Right cardiac atrium (tissue), 5 donors: ENCODE measurements at regions not wholly inside any gene's neighbourhood (a gene's known extent, or its start where the extent isn't known, plus 50 kb on each side); places are given as distances from the start of the nearest gene placed in this dataset.

Experiments used
- ATAC-seq, 2 donors: fragments of 200-7000 bp; cut with Tn5 transposase; one replicate each; pipeline versions ENCODE4 v1.8.0 to v1.9.1; 2020; ENCODE audit warnings: moderate library complexity in 2 of 2, mild to moderate bottlenecking in 1 of 2
- DNase-seq, 3 donors: peaks; one replicate each; pipeline ENCODE4 v3.0.0-alpha.2; 2020
- H3K27ac ChIP-seq: one replicate; pipeline ENCODE4 v1.5.1; 2013; ENCODE audit warnings: mild to moderate bottlenecking, low read length, control low read depth, moderate library complexity
- H3K27me3 ChIP-seq: one replicate; pipeline ENCODE4 v1.6.1; 2013; ENCODE audit not compliant: control insufficient read depth, insufficient read depth
- H3K4me1 ChIP-seq: one replicate; pipeline ENCODE4 v1.6.1; 2013; ENCODE audit warnings: low read length; ENCODE audit not compliant: control insufficient read depth, insufficient read depth
- H3K4me3 ChIP-seq: one replicate; pipeline ENCODE4 v1.5.1; 2013; ENCODE audit warnings: low read length, control low read depth
- H3K9me3 ChIP-seq: one replicate; pipeline ENCODE4 v1.6.1; 2013; ENCODE audit warnings: low read length; ENCODE audit not compliant: control insufficient read depth
- WGBS: extraction: QIAGEN DNeasy Blood & Tissue Kit; methylation state at CpG from one replicate; pipeline ENCODE4 v1.1.7; 2013; 5-methylcytosine and 5-hydroxymethylcytosine counted together
- intact Hi-C, 4 donors: fragments of 100-400 bp; cut with DNase I; formaldehyde crosslinking; loops; one replicate each; pipeline versions ENCODE4 v1.11.0 to v1.14.0; 2022 to 2023
- donor health status: healthy with polysubstance abuse.
- donor health status: DM: no; HTN: yes; CAD: no.
- donor health status: DM: no; HTN: no; CAD: no.
- donor health status: DM: no; HTN: yes; CAD: no; lungs with severe emphysema.
- donor health status: DM: yes; HTN: yes; CAD: no.

GRCh38 chr13:60286707-60287106 is 110.3 kb upstream of the TDRD3 start:
- intact Hi-C loops, result no loop called here
- no peak overlapping the region for H3K4me3 ChIP-seq
- H3K4me1 ChIP-seq, result no peaks in the 10 kb centered on the region
- DNase-seq, result no peak
- 93% methylated on average over 10 of the region's 10 CpGs for WGBS
- H3K9me3 ChIP-seq, result no peaks in the 10 kb centered on the region
- no peaks in the 10 kb centered on the region for H3K27me3 ChIP-seq
- ATAC-seq, result no peak
- no peak overlapping the region for H3K27ac ChIP-seq

- WGBS, result 79% methylated on average over 6 of the region's 6 CpGs
- Histone ChIP-seq H3K27me3 (no peaks in the 10 kb centered on the region), H3K4me1 (no peaks in the 10 kb centered on the region), H3K27ac (no peak overlapping the region), H3K4me3 (no peak overlapping the region), H3K9me3 (no peaks in the 10 kb centered on the region)
- DNase-seq (no peak), ATAC-seq (no peak)
- intact Hi-C loops, result no loop called here
These were observed 108.5 kb upstream of the TDRD3 start for GRCh38 chr13:60288569-60288968.

- Histone ChIP-seq H3K4me3 (no peak overlapping the region), H3K9me3 (no peaks in the 10 kb centered on the region), H3K27ac (no peak overlapping the region), H3K27me3 (no peaks in the 10 kb centered on the region), H3K4me1 (no peaks in the 10 kb centered on the region)
- intact Hi-C loops, result no loop called here
- no peak for ATAC-seq
- DNase-seq, result no peak
- WGBS, result 51% methylated on average over 7 of the region's 7 CpGs
These were observed 93.9 kb upstream of the TDRD3 start for GRCh38 chr13:60303166-60303565.

- intact Hi-C loops, result no loop called here
- Histone ChIP-seq H3K27me3 (no peaks in the 10 kb centered on the region), H3K9me3 (no peaks in the 10 kb centered on the region), H3K4me3 (no peak overlapping the region), H3K27ac (no peak overlapping the region), H3K4me1 (no peaks in the 10 kb centered on the region)
- peak in 1 of 3 donors; percentile 33 for DNase-seq
- 65% methylated on average over 4 of the region's 4 CpGs for WGBS
- peak in 1 of 2 donors; percentile 40 for ATAC-seq
These were observed 85.5 kb upstream of the TDRD3 start for GRCh38 chr13:60311527-60311926.

GRCh38 chr13:60312851-60313505 is 84.0 kb upstream of the TDRD3 start:
- ATAC-seq, result no peak
- H3K27me3 ChIP-seq, result no peaks in the 10 kb centered on the region
- intact Hi-C loops, result no loop called here
- no peaks in the 10 kb centered on the region for H3K4me1 ChIP-seq
- H3K4me3 ChIP-seq, result no peak overlapping the region
- 67% methylated on average over 5 of the region's 5 CpGs for WGBS
- H3K27ac ChIP-seq, result no peak overlapping the region
- DNase-seq, result no peak
- H3K9me3 ChIP-seq, result no peaks in the 10 kb centered on the region

GRCh38 chr13:60318186-60318585 is 78.8 kb upstream of the TDRD3 start:
- H3K4me1 ChIP-seq, result no peaks in the 10 kb centered on the region
- DNase-seq, result no peak
- no peak for ATAC-seq
- no peak overlapping the region for H3K4me3 ChIP-seq
- WGBS, result 51% methylated on average over 3 of the region's 3 CpGs
- no peak overlapping the region for H3K27ac ChIP-seq
- intact Hi-C loops, result no loop called here
- no peaks in the 10 kb centered on the region for H3K27me3 ChIP-seq
- H3K9me3 ChIP-seq, result no peaks in the 10 kb centered on the region

GRCh38 chr13:60324131-60324530 is 72.9 kb upstream of the TDRD3 start:
- H3K27me3 ChIP-seq, result no peaks in the 10 kb centered on the region
- H3K4me3 ChIP-seq, result no peak overlapping the region
- intact Hi-C loops, result no loop called here
- no peak overlapping the region for H3K27ac ChIP-seq
- H3K9me3 ChIP-seq, result no peaks in the 10 kb centered on the region
- no peaks in the 10 kb centered on the region for H3K4me1 ChIP-seq
- 97% methylated on average over 2 of the region's 2 CpGs for WGBS
- ATAC-seq (no peak), DNase-seq (no peak)

- no peak for DNase-seq
- Histone ChIP-seq H3K27ac (no peak overlapping the region), H3K4me3 (no peak overlapping the region), H3K4me1 (no peaks in the 10 kb centered on the region), H3K9me3 (no peaks in the 10 kb centered on the region), H3K27me3 (no peaks in the 10 kb centered on the region)
- intact Hi-C loops, result no loop called here
- 94% methylated on average over 3 of the region's 3 CpGs for WGBS
- no peak for ATAC-seq
These were observed 70.7 kb upstream of the TDRD3 start for GRCh38 chr13:60326273-60326672.

- no peak overlapping the region for H3K4me3 ChIP-seq
- ATAC-seq, result no peak
- no peaks in the 10 kb centered on the region for H3K9me3 ChIP-seq
- DNase-seq, result no peak
- H3K27ac ChIP-seq, result no peak overlapping the region
- no peaks in the 10 kb centered on the region for H3K27me3 ChIP-seq
- no peaks in the 10 kb centered on the region for H3K4me1 ChIP-seq
- intact Hi-C loops, result no loop called here
- 15% methylated on average over 4 of the region's 4 CpGs for WGBS
These were observed 69.5 kb upstream of the TDRD3 start for GRCh38 chr13:60327511-60327910.

- H3K9me3 ChIP-seq, result no peaks in the 10 kb centered on the region
- no peak overlapping the region for H3K27ac ChIP-seq
- WGBS, result 26% methylated on average over 2 of the region's 2 CpGs
- DNase-seq (no peak), ATAC-seq (no peak)
- no peaks in the 10 kb centered on the region for H3K27me3 ChIP-seq
- H3K4me3 ChIP-seq, result no peak overlapping the region
- intact Hi-C loops, result no loop called here
- H3K4me1 ChIP-seq, result no peaks in the 10 kb centered on the region
These were observed 68.9 kb upstream of the TDRD3 start for GRCh38 chr13:60328073-60328472.

- no peaks in the 10 kb centered on the region for H3K9me3 ChIP-seq
- no peak overlapping the region for H3K27ac ChIP-seq
- H3K4me1 ChIP-seq, result no peaks in the 10 kb centered on the region
- intact Hi-C loops, result no loop called here
- H3K4me3 ChIP-seq, result no peak overlapping the region
- H3K27me3 ChIP-seq, result no peaks in the 10 kb centered on the region
- ATAC-seq (no peak), DNase-seq (no peak)
- WGBS, result 38% methylated on average over 2 of the region's 2 CpGs
These were observed 67.6 kb upstream of the TDRD3 start for GRCh38 chr13:60329221-60329923.
